HG03521 (cell line): ENCODE measurements at regions not wholly inside any gene's neighbourhood (a gene's known extent, or its start where the extent isn't known, plus 50 kb on each side); places are given as distances from the start of the nearest gene placed in this dataset.
"Not testable (repeated sequence)": the region's sequence is repeated elsewhere in the genome, so short reads cannot be mapped to it uniquely, and the experiment has no call there.

Experiments used
- ATAC-seq: cut with Tn5 transposase; IDR thresholded peaks from one replicate; pipeline ENCODE4 v1.9.1; 2021; ENCODE audit warnings: mild to moderate bottlenecking, moderate library complexity; ENCODE audit not compliant: unreplicated experiment

GRCh38 chr7:112938863-112939573 lies 147.6 kb downstream of the GPR85 start:
- peak; percentile 3 for ATAC-seq

GRCh38 chr7:112937651-112938415 lies 147.6 kb upstream of the TMEM168 start:
- no peak for ATAC-seq

GRCh38 chr7:112933598-112933997 lies 143.4 kb upstream of the TMEM168 start:
- no peak for ATAC-seq

GRCh38 chr7:112930787-112931186 lies 140.6 kb upstream of the TMEM168 start:
- no peak for ATAC-seq

- ATAC-seq: no peak
These were observed 139.2 kb upstream of the TMEM168 start for GRCh38 chr7:112929421-112929820.

GRCh38 chr7:112926018-112926417 lies 135.8 kb upstream of the TMEM168 start:
- no peak for ATAC-seq

GRCh38 chr7:112922546-112922945 lies 132.4 kb upstream of the TMEM168 start:
- not testable (repeated sequence) for ATAC-seq

GRCh38 chr7:112916431-112916830 lies 126.2 kb upstream of the TMEM168 start:
- ATAC-seq: not testable (repeated sequence)

GRCh38 chr7:112908086-112908485 lies 117.9 kb upstream of the TMEM168 start:
- ATAC-seq: no peak

GRCh38 chr7:112907658-112908057 lies 117.5 kb upstream of the TMEM168 start:
- no peak for ATAC-seq

GRCh38 chr7:112905950-112906349 lies 115.8 kb upstream of the TMEM168 start:
- no peak for ATAC-seq

- no peak for ATAC-seq
These were observed 115.2 kb upstream of the TMEM168 start for GRCh38 chr7:112905413-112905812.

- ATAC-seq: peak; percentile 83
These were observed 108.5 kb upstream of the TMEM168 start for GRCh38 chr7:112898432-112899290.

- no peak for ATAC-seq
These were observed 107.7 kb upstream of the TMEM168 start for GRCh38 chr7:112897839-112898431.

- no peak for ATAC-seq
These were observed 105.9 kb upstream of the TMEM168 start for GRCh38 chr7:112896026-112896601.

- ATAC-seq: no peak
These were observed 102.1 kb upstream of the TMEM168 start for GRCh38 chr7:112892263-112892662.

GRCh38 chr7:112891698-112892097 lies 101.5 kb upstream of the TMEM168 start:
- ATAC-seq: no peak

GRCh38 chr7:112889834-112890438 lies 99.7 kb upstream of the TMEM168 start:
- no peak for ATAC-seq

- no peak for ATAC-seq
These were observed 99.1 kb upstream of the TMEM168 start for GRCh38 chr7:112889268-112889667.

GRCh38 chr7:112888781-112889180 lies 98.6 kb upstream of the TMEM168 start:
- no peak for ATAC-seq
